ENCODE measurements at regions not wholly inside any gene's neighbourhood (a gene's known extent, or its start where the extent isn't known, plus 50 kb on each side); places are given as distances from the start of the nearest gene placed in this dataset.
A peak's percentile ranks its signal among the peaks of the same experiment; 100 is the strongest.

DNA sequence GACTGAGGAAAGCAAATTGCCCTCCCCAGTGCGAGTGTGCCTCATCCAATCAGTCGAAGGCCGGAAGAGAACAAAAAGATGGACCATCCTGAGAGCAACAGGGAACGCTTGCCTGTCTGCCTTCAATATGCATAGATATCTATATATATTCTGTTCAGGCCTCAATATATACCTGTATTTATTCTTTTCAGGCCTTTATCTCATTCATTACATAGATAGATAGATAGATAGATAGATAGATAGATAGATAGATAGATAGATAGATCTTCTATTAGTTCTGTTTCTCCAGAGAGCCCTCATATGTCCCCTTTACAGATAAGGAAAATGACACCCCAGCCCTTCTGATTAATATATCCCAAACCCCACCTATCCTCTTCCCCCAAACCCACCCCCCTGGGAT is 55.1 kb upstream of the LMO2 start:
- no peak for DNase-seq
- Histone ChIP-seq H3K27ac (ENCODE audit: low read length) (no peak overlapping the region), H3K9me3 (ENCODE audit: control insufficient read depth, low read depth, low read length) (no peaks in the 10 kb centered on the region), H3K36me3 (ENCODE audit: control insufficient read depth, insufficient read depth, low read length) (no peaks in the 10 kb centered on the region), H3K4me3 (ENCODE audit: low read length) (no peak overlapping the region), H3K4me1 (ENCODE audit: control insufficient read depth, insufficient read depth, low read length) (peaks cover 2% of the 10 kb centered on the region), H3K27me3 (ENCODE audit: control insufficient read depth, insufficient read depth, low read length) (no peaks in the 10 kb centered on the region)
- WGBS (ENCODE audit: insufficient coverage, low lambda C conversion rate): no CpG with 5 or more reads among the region's 4 CpGs

GRCh38 chr11:33945481-33946268 is 53.8 kb upstream of the LMO2 start:
- peak in 1 of 2 donors; percentile 60 for DNase-seq
- WGBS (ENCODE audit: insufficient coverage, low lambda C conversion rate): no CpG with 5 or more reads among the region's 4 CpGs

GRCh38 chr11:33944693-33945424 is 53.0 kb upstream of the LMO2 start:
- H3K27me3 ChIP-seq (ENCODE audit: control insufficient read depth, insufficient read depth, low read length): no peaks in the 10 kb centered on the region
- H3K27ac ChIP-seq (ENCODE audit: low read length): no peak overlapping the region
- peaks cover 3% of the 10 kb centered on the region for H3K4me1 ChIP-seq (ENCODE audit: control insufficient read depth, insufficient read depth, low read length)
- 80% methylated on average over 1 of the region's 6 CpGs for WGBS (ENCODE audit: insufficient coverage, low lambda C conversion rate)
- no peak for DNase-seq
- no peak overlapping the region for H3K4me3 ChIP-seq (ENCODE audit: low read length)
- no peaks in the 10 kb centered on the region for H3K9me3 ChIP-seq (ENCODE audit: control insufficient read depth, low read depth, low read length)
- no peaks in the 10 kb centered on the region for H3K36me3 ChIP-seq (ENCODE audit: control insufficient read depth, insufficient read depth, low read length)

More at GRCh38 chr11:33945481-33946268, 53.8 kb upstream of the LMO2 start:
- peaks cover 3% of the 10 kb centered on the region for H3K4me1 ChIP-seq (ENCODE audit: control insufficient read depth, insufficient read depth, low read length)
- H3K9me3 ChIP-seq (ENCODE audit: control insufficient read depth, low read depth, low read length): no peaks in the 10 kb centered on the region
- no peaks in the 10 kb centered on the region for H3K27me3 ChIP-seq (ENCODE audit: control insufficient read depth, insufficient read depth, low read length)
- H3K27ac ChIP-seq (ENCODE audit: low read length): peak overlapping the region; percentile 15
- H3K4me3 ChIP-seq (ENCODE audit: low read length): no peak overlapping the region
- no peaks in the 10 kb centered on the region for H3K36me3 ChIP-seq (ENCODE audit: control insufficient read depth, insufficient read depth, low read length)

GRCh38 chr11:33944345-33944692 is 52.4 kb upstream of the LMO2 start:
- 100% methylated on average over 1 of the region's 3 CpGs for WGBS (ENCODE audit: insufficient coverage, low lambda C conversion rate)
- no peaks in the 10 kb centered on the region for H3K27me3 ChIP-seq (ENCODE audit: control insufficient read depth, insufficient read depth, low read length)
- H3K4me3 ChIP-seq (ENCODE audit: low read length): no peak overlapping the region
- peaks cover 3% of the 10 kb centered on the region for H3K4me1 ChIP-seq (ENCODE audit: control insufficient read depth, insufficient read depth, low read length)
- DNase-seq: no peak
- no peaks in the 10 kb centered on the region for H3K9me3 ChIP-seq (ENCODE audit: control insufficient read depth, low read depth, low read length)
- H3K36me3 ChIP-seq (ENCODE audit: control insufficient read depth, insufficient read depth, low read length): no peaks in the 10 kb centered on the region
- H3K27ac ChIP-seq (ENCODE audit: low read length): no peak overlapping the region

DNA sequence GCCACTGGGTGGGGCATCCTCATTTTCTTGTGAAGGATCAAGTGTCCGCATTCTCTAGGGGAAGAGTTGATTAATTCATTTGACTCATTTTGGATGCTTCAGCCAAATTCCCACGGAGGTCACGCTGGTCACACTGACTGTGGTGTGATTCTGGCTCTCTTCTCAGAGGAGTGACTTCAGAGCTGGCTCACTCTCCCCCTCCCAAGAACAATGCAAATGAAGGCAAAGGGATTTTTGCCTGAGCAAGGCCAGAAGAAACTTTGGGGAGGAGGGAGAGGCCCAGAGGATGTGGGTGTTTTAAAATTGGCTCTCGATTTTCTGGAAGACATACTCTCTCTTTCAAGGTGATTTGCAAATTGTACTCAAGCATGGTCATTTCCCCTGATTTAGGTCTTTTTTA is 51.1 kb upstream of the LMO2 start:
- Histone ChIP-seq H3K4me1 (ENCODE audit: control insufficient read depth, insufficient read depth, low read length) (peaks cover 5% of the 10 kb centered on the region), H3K36me3 (ENCODE audit: control insufficient read depth, insufficient read depth, low read length) (no peaks in the 10 kb centered on the region), H3K4me3 (ENCODE audit: low read length) (no peak overlapping the region), H3K9me3 (ENCODE audit: control insufficient read depth, low read depth, low read length) (no peaks in the 10 kb centered on the region), H3K27me3 (ENCODE audit: control insufficient read depth, insufficient read depth, low read length) (no peaks in the 10 kb centered on the region), H3K27ac (ENCODE audit: low read length) (no peak overlapping the region)
- no CpG with 5 or more reads among the region's 4 CpGs for WGBS (ENCODE audit: insufficient coverage, low lambda C conversion rate)
- no peak for DNase-seq

DNA sequence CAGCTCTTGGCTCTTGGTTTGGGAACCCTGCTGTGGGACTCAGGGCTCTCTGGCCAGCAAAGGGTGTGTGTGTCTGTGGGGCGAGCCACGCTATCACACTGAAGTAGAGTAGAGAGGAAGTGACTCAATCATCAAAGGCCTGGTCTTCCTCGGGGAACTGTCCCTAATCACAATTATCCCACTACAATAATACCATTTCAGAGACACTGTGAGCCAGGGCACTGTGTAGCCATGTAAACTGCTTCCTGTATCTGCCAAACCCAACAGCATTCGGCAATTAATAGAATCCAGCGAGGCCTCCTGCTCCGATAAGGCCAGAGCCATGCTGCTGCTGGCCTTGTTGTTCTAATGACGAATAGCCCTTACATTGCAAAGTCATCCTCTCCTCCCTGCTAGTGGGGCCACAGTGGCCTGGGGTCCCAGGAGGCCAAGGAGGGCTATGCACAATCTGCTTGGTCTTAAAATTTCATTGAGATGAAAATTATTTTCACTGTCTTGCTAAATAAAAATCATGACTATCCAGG is 49.8 kb upstream of the LMO2 start:
- no peak overlapping the region for H3K27ac ChIP-seq (ENCODE audit: low read length)
- H3K4me1 ChIP-seq (ENCODE audit: control insufficient read depth, insufficient read depth, low read length): peaks cover 17% of the 10 kb centered on the region
- peak in 1 of 2 donors; percentile 62 for DNase-seq
- no peaks in the 10 kb centered on the region for H3K36me3 ChIP-seq (ENCODE audit: control insufficient read depth, insufficient read depth, low read length)
- no peaks in the 10 kb centered on the region for H3K9me3 ChIP-seq (ENCODE audit: control insufficient read depth, low read depth, low read length)
- no peak overlapping the region for H3K4me3 ChIP-seq (ENCODE audit: low read length)
- no peaks in the 10 kb centered on the region for H3K27me3 ChIP-seq (ENCODE audit: control insufficient read depth, insufficient read depth, low read length)
- WGBS (ENCODE audit: insufficient coverage, low lambda C conversion rate): no CpG with 5 or more reads among the region's 7 CpGs

All from large intestine (tissue), 3 donors.